Globus pallidus (tissue), 1 donor: ENCODE measurements at regions not wholly inside any gene's neighbourhood (a gene's known extent, or its start where the extent isn't known, plus 50 kb on each side); places are given as distances from the start of the nearest gene placed in this dataset.

Source experiments
- DNase-seq: peaks from one replicate; pipeline ENCODE4 v3.0.0-alpha.2; 2015; ENCODE audit warnings: low spot score

- no peak for DNase-seq
These were observed 52.1 kb upstream of the DIPK1A start for GRCh38 chr1:93013145-93014065.

- no peak for DNase-seq
These were observed 52.9 kb upstream of the DIPK1A start for GRCh38 chr1:93014168-93014567.

- no peak for DNase-seq
These were observed 54.3 kb upstream of the DIPK1A start for GRCh38 chr1:93015590-93015989.

DNA sequence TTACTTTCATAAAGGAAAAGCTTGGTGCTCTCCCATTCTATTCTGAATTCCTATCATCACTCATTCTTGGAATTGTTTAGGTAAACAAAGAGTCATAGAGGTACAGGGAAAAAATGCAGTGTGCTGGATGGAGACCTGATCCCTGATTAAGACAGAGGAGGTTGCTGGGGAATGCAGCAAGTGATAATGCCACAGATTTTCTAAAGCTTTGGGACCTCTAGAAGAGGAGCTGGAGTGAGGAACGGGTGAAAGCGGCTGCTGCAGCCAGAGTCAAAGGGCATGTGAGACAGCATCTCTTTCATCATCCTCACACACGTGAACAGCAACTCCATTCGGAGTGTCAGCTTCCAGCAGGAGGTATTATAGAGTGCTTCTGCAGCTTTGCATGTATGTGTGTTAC lies 54.9 kb upstream of the DIPK1A start:
- no peak for DNase-seq

DNA sequence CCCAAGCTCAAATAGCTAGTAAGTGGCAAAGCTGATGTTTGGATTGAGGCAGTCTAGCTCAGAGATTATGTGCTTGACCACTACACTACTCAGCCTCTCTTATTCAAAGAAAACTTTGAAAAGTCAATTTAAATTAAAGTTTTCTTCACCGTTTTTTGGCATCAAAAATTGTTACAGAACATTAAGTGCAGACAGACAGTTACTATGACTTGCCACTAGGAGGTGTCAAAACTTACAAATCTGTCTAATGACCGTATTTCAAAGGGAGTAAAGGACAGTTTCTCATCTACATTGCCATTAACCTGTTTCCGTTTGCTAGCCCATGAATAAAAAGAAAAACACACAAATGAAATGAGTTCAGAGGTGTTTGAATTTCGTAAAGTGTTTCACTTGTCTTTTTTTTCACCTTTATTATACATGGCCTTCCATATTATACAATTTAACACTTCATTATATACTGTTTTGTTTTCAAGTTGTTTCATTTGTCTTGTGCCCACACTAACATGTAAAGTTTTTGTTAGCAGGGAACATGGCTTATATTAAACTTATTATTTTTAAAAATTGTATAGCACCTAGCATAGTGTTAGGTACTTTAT lies 57.4 kb upstream of the MTF2 start:
- peak; percentile 33 for DNase-seq

DNA sequence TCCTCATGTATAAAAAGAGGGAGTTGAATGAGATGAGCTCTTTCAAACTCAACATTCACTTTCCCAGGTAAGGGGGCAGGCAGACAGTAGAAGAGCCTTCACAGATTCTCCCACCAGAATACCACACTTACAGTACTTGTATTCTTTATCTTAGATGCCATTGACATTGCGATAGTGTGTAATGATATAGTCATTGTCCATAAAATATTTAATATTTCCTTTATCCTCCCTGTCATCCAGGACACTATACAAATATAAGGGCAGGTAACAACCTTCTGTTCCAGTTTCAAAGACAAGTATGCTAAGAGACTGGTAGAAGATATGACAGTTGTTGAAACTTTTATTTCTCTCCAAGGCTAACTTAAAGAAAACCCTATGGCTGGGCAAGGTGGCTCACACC lies 56.5 kb upstream of the MTF2 start:
- no peak for DNase-seq

DNA sequence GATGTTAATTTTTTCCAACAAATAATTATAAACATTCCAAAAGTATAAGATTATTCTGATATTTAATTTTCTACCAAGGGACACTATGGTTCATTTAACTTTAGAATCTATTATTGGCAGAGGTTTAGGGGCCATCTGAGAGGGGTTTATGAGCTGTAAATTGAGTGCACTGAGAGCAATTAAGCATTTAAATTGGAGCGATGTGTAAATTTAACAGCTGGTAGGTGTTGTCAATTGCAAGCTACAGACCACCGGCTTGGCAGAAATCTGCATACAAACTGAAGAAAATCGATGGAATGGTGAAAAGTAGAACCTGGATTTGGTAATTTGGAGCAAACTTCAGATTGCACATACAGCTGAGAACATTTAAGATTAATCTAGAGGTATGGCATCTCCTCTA lies 55.8 kb upstream of the MTF2 start:
- no peak for DNase-seq

DNA sequence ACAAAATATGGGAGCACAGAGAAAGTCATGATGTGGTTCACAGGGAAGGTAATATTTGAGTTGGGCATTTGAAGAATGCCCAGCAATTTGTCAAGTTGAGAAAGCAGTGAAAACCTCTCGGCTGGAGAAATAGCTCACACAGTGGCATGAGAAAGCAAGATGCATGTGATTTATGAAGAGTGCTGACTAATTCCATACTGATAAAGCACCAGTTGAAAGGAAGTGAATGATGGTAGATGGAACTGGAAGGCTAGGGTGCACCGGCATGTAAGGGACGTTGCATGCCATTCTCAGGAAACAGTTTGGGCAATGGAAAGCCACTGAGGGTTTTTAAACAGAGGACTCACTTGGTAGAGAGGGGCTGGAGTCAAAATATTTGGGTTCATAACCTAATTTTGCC lies 53.5 kb upstream of the MTF2 start:
- no peak for DNase-seq

- DNase-seq, result no peak
These were observed 50.5 kb upstream of the MTF2 start for GRCh38 chr1:93028542-93028941.
